Fibroblast of skin of back (primary cell): ENCODE measurements at regions not wholly inside any gene's neighbourhood (a gene's known extent, or its start where the extent isn't known, plus 50 kb on each side); places are given as distances from the start of the nearest gene placed in this dataset.

Experiments
- DNase-seq: peaks from one replicate; pipeline ENCODE4 v3.0.0-alpha.2; 2013

GRCh38 chr6:33921745-33922144 is 117.9 kb upstream of the MLN start:
- DNase-seq: no peak

- DNase-seq: no peak
Measured at GRCh38 chr6:33918175-33918695, 114.4 kb upstream of the MLN start.

GRCh38 chr6:33915134-33915533 is 111.3 kb upstream of the MLN start:
- DNase-seq: no peak

- no peak for DNase-seq
Measured at GRCh38 chr6:33914645-33915044, 110.8 kb upstream of the MLN start.

- DNase-seq: no peak
Measured at GRCh38 chr6:33912195-33912594, 108.4 kb upstream of the MLN start.

- no peak for DNase-seq
Measured at GRCh38 chr6:33911488-33911887, 107.7 kb upstream of the MLN start.

GRCh38 chr6:33910594-33910993 is 106.8 kb upstream of the MLN start:
- DNase-seq: no peak

GRCh38 chr6:33909737-33910136 is 105.9 kb upstream of the MLN start:
- DNase-seq: no peak

GRCh38 chr6:33908025-33908424 is 104.2 kb upstream of the MLN start:
- no peak for DNase-seq

- no peak for DNase-seq
Measured at GRCh38 chr6:33907227-33907626, 103.4 kb upstream of the MLN start.

- no peak for DNase-seq
Measured at GRCh38 chr6:33906439-33906838, 102.6 kb upstream of the MLN start.

GRCh38 chr6:33905071-33905609 is 101.3 kb upstream of the MLN start:
- DNase-seq: no peak

- DNase-seq: no peak
Measured at GRCh38 chr6:33904747-33905065, 100.9 kb upstream of the MLN start.

GRCh38 chr6:33904050-33904746 is 100.4 kb upstream of the MLN start:
- no peak for DNase-seq

- DNase-seq: no peak
Measured at GRCh38 chr6:33903579-33903978, 99.8 kb upstream of the MLN start.

- no peak for DNase-seq
Measured at GRCh38 chr6:33902457-33902853, 98.7 kb upstream of the MLN start.

- DNase-seq: no peak
Measured at GRCh38 chr6:33901822-33902456, 98.1 kb upstream of the MLN start.

- DNase-seq: no peak
Measured at GRCh38 chr6:33898771-33899170, 95.0 kb upstream of the MLN start.

- no peak for DNase-seq
Measured at GRCh38 chr6:33897189-33897780, 93.5 kb upstream of the MLN start.

GRCh38 chr6:33896391-33897188 is 92.8 kb upstream of the MLN start:
- DNase-seq: peak; percentile 52

GRCh38 chr6:33895988-33896387 is 92.2 kb upstream of the MLN start:
- DNase-seq: no peak

- DNase-seq: no peak
Measured at GRCh38 chr6:33895296-33895695, 91.5 kb upstream of the MLN start.

GRCh38 chr6:33894438-33894837 is 90.6 kb upstream of the MLN start:
- DNase-seq: peak; percentile 48
